MM.1S (cell line): ENCODE measurements at regions not wholly inside any gene's neighbourhood (a gene's known extent, or its start where the extent isn't known, plus 50 kb on each side); places are given as distances from the start of the nearest gene placed in this dataset.

Source experiments
- DNase-seq: peaks from one replicate; pipeline ENCODE4 v3.0.0-alpha.2; 2015
- H2AFZ ChIP-seq: fragments of 300-600 bp; sonication (generic); 2 replicates; pipeline ENCODE4 v1.6.0; 2016; ENCODE audit warnings: antibody characterized with exemption, low read length
- H3F3A ChIP-seq: fragments of 300-600 bp; sonication (generic); 2 replicates; pipeline ENCODE4 v1.6.1; 2016; ENCODE audit warnings: mild to moderate bottlenecking, antibody characterized with exemption, low read length, moderate library complexity, mixed read lengths; ENCODE audit not compliant: insufficient read depth
- H3K27ac ChIP-seq: fragments of 300-600 bp; sonication (generic); 2 replicates; pipeline ENCODE4 v1.5.1; 2016; ENCODE audit warnings: mild to moderate bottlenecking, low read length
- H3K27me3 ChIP-seq: fragments of 300-600 bp; sonication (generic); replicated peaks from 2 replicates; pipeline ENCODE4 v1.6.0; 2016; ENCODE audit warnings: low read length; ENCODE audit not compliant: insufficient read depth
- H3K36me3 ChIP-seq: fragments of 300-600 bp; sonication (generic); replicated peaks from 2 replicates; pipeline ENCODE4 v1.6.1; 2016; ENCODE audit warnings: mild to moderate bottlenecking, low read length, mixed read lengths; ENCODE audit not compliant: insufficient read depth
- H3K4me1 ChIP-seq: fragments of 300-600 bp; sonication (generic); 2 replicates; pipeline ENCODE4 v1.6.1; 2016; ENCODE audit warnings: low read length, mixed read lengths
- H3K4me2 ChIP-seq: fragments of 300-600 bp; sonication (generic); 2 replicates; pipeline ENCODE4 v1.6.0; 2016; ENCODE audit warnings: low read depth, low read length
- H3K4me3 ChIP-seq: fragments of 300-600 bp; sonication (generic); 2 replicates; pipeline ENCODE4 v1.5.1; 2016; ENCODE audit warnings: low read length, mixed read lengths
- H3K79me2 ChIP-seq: fragments of 300-600 bp; sonication (generic); 2 replicates; pipeline ENCODE4 v1.6.1; 2016; ENCODE audit warnings: mixed run types, low read length, mixed read lengths
- H3K9ac ChIP-seq: fragments of 300-600 bp; sonication (generic); 2 replicates; pipeline ENCODE4 v1.6.1; 2016; ENCODE audit warnings: low read length, mixed read lengths
- H3K9me2 ChIP-seq: fragments of 300-600 bp; sonication (generic); replicated peaks from 2 replicates; pipeline ENCODE4 v1.6.1; 2016; ENCODE audit warnings: mild to moderate bottlenecking, low read length, mixed read lengths; ENCODE audit not compliant: insufficient read depth
- H3K9me3 ChIP-seq: fragments of 300-600 bp; sonication (generic); replicated peaks from 2 replicates; pipeline ENCODE4 v1.6.1; 2016; ENCODE audit warnings: mild to moderate bottlenecking, low read length, mixed read lengths; ENCODE audit not compliant: insufficient read depth
- H4K20me1 ChIP-seq: fragments of 300-600 bp; sonication (generic); 2 replicates; pipeline ENCODE4 v1.6.1; 2016; ENCODE audit warnings: mild to moderate bottlenecking, low read length, moderate library complexity, mixed read lengths; ENCODE audit not compliant: insufficient read depth
- EZH2 ChIP-seq: fragments of 300-600 bp; sonication (generic); optimal IDR thresholded peaks from 2 replicates; pipeline ENCODE3; 2017; ENCODE audit warnings: low read depth, mild to moderate bottlenecking, antibody characterized with exemption, low read length, mixed read lengths
- EZH2phosphoT487 ChIP-seq: fragments of 300-600 bp; sonication (generic); IDR thresholded peaks from 2 replicates; pipeline ENCODE4 v1.6.1; 2018; ENCODE audit warnings: antibody characterized with exemption, low read length
- TF ChIP-seq, protein P1 (sequence below): fragments of 300-600 bp; sonication (generic); IDR thresholded peaks from 2 replicates; pipeline ENCODE4 v1.5.1; 2016; ENCODE audit warnings: antibody characterized with exemption, low read length, mixed read lengths

DNA sequence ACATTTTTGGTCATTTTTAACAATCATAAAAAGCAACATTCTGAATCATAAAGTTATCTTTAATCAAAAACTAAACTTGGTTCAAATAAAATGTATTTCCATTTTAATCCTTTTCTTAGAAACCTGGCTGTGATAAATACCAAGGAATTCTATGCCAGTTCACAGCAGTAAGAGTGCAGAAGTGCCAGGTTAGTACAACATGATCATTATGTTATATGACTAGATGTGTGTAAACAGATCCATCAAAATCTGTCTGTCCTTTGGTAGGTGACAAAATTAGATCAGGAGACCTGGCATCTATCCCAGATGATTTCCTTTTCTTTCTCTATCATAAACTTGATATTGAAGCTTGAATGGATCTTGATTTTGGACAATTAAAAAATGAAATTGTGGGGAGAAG, 200.6 kb upstream of the STXBP6 start:
- no peak overlapping the region for H3K4me2 ChIP-seq
- H3K27ac ChIP-seq = no peak overlapping the region
- H2AFZ ChIP-seq = no peak overlapping the region

DNA sequence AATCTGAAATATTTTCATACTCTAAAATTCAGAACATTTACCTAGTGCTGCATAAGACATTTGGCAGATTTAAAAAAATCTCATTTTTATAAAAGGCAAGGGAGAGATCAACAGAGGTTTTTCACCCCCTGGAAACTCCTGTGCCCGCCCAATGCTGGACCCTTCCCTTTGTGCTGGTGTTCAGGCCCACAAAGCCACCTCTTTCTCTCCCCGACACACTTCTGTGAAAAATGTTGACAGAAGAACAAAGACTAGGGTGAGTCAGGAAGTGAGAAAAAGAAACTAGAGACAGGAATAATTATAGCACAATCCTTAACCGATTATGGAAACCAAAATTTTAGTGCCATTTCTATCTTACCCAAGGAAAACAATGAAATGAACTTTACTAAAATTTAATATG, 197.7 kb upstream of the STXBP6 start:
- H3K27ac ChIP-seq = no peak overlapping the region
- H3K4me2 ChIP-seq = no peak overlapping the region
- H3K4me1 ChIP-seq = no peaks in the 10 kb centered on the region
- no peaks in the 10 kb centered on the region for H4K20me1 ChIP-seq
- H3K27me3 ChIP-seq = no peaks in the 10 kb centered on the region
- TF ChIP-seq EZH2phosphoT487 (no peak), EZH2 (no peak)
- TF ChIP-seq, protein P1, sequence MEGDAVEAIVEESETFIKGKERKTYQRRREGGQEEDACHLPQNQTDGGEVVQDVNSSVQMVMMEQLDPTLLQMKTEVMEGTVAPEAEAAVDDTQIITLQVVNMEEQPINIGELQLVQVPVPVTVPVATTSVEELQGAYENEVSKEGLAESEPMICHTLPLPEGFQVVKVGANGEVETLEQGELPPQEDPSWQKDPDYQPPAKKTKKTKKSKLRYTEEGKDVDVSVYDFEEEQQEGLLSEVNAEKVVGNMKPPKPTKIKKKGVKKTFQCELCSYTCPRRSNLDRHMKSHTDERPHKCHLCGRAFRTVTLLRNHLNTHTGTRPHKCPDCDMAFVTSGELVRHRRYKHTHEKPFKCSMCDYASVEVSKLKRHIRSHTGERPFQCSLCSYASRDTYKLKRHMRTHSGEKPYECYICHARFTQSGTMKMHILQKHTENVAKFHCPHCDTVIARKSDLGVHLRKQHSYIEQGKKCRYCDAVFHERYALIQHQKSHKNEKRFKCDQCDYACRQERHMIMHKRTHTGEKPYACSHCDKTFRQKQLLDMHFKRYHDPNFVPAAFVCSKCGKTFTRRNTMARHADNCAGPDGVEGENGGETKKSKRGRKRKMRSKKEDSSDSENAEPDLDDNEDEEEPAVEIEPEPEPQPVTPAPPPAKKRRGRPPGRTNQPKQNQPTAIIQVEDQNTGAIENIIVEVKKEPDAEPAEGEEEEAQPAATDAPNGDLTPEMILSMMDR = no peak
- H3K9me2 ChIP-seq = no peaks in the 10 kb centered on the region
- no peaks in the 10 kb centered on the region for H3K9me3 ChIP-seq
- no peak overlapping the region for H3K4me3 ChIP-seq
- H2AFZ ChIP-seq = no peak overlapping the region
- H3K79me2 ChIP-seq = no peaks in the 10 kb centered on the region
- H3K36me3 ChIP-seq = no peaks in the 10 kb centered on the region
- H3K9ac ChIP-seq = no peak overlapping the region
- no peaks in the 10 kb centered on the region for H3F3A ChIP-seq
- DNase-seq = no peak

More for the DNA sequence above, 200.6 kb upstream of the STXBP6 start:
- Histone ChIP-seq H3K9me2 (no peaks in the 10 kb centered on the region), H3F3A (no peaks in the 10 kb centered on the region), H3K79me2 (no peaks in the 10 kb centered on the region), H3K27me3 (no peaks in the 10 kb centered on the region), H3K9me3 (no peaks in the 10 kb centered on the region), H3K4me3 (no peak overlapping the region), H3K9ac (no peak overlapping the region), H3K4me1 (no peaks in the 10 kb centered on the region), H4K20me1 (no peaks in the 10 kb centered on the region), H3K36me3 (no peaks in the 10 kb centered on the region)
- no peak for TF ChIP-seq EZH2
- TF ChIP-seq EZH2phosphoT487 = no peak
- TF ChIP-seq, protein P1 = no peak
- DNase-seq = no peak

DNA sequence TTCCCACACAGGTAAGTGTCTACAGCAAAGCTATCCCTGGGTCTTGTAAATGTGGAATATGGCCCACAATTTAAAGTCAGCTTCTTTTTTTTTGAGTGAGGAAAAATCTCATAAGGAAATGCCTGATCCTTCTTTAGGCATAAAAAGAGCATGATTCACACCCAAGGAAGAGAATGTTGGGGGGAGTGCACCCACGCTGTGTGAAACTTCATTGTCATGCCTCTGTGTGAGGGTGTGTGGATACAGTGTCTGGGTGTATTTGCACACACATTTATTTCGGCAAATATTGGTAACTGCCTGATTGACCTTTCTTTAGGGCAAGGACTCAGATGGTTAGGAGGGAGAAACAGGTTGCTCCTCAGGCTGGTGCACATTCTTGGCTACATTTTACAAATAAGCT, 196.8 kb upstream of the STXBP6 start:
- Histone ChIP-seq H4K20me1 (no peaks in the 10 kb centered on the region), H3K4me3 (no peak overlapping the region), H2AFZ (no peak overlapping the region), H3K4me1 (no peaks in the 10 kb centered on the region), H3K4me2 (no peak overlapping the region), H3K27ac (no peak overlapping the region), H3K9ac (no peak overlapping the region), H3K79me2 (no peaks in the 10 kb centered on the region), H3K9me2 (no peaks in the 10 kb centered on the region), H3F3A (no peaks in the 10 kb centered on the region), H3K36me3 (no peaks in the 10 kb centered on the region), H3K9me3 (no peaks in the 10 kb centered on the region), H3K27me3 (no peaks in the 10 kb centered on the region)
- TF ChIP-seq EZH2 (no peak), EZH2phosphoT487 (no peak)
- TF ChIP-seq, protein P1 = no peak
- DNase-seq = no peak
